Esophagus muscularis mucosa (tissue), 3 donors: ENCODE measurements at regions not wholly inside any gene's neighbourhood (a gene's known extent, or its start where the extent isn't known, plus 50 kb on each side); places are given as distances from the start of the nearest gene placed in this dataset.

Experiments used
- CTCF ChIP-seq, 3 experiments: fragments of 200-600 bp in 2 of 3; fragments of 450-650 bp in 1 of 3; sonication (generic) in 2 of 3; IDR thresholded peaks; one replicate each; pipeline ENCODE4 v1.5.1; 2017 to 2019; ENCODE audit warnings: antibody characterized with exemption in 3 of 3, mild to moderate bottlenecking in 2 of 3, moderate library complexity in 1 of 3
- POLR2A ChIP-seq: fragments of 450-650 bp; IDR thresholded peaks from one replicate; pipeline ENCODE4 v1.6.1; 2017; ENCODE audit warnings: antibody characterized with exemption, moderate library complexity, mild to moderate bottlenecking, low read depth
- POLR2AphosphoS5 ChIP-seq, 2 donors: sonication (generic); formaldehyde crosslinking; IDR thresholded peaks; one replicate each; pipeline ENCODE4 v1.6.1; 2017; ENCODE audit warnings: antibody characterized with exemption in 2 of 2

DNA sequence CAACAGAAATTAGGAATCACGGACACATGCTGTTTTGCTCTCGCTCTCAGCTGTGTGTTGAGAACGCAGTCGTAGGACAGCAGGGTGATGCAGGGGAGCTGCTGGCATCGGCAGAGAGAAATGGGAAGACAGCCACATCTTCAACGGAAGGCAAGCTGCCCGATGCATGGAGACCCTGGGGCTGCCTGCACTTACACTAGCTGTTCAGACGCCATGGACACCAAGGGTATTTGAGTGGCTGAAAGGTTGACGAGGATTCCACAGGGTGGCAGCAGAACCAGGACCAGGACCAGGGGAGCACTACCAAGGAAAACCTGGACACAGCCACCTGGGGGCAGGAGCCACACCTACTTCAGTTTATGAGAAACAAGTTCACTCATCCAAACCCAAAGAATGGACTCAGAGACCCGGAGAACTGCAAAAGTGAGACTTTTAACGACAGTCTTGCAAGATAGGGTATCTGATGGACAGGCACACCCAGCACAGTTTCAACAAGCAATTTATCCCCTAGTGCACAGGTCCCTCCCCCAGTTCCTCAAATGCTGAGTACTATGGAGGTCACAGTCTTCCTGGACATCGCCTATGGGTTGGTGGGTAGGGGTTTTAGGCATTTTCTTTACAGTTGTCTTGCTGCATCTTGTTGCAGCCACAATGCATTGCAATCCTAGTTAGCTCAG, 56.3 kb upstream of the ENTPD6 start:
- TF ChIP-seq CTCF (IDR thresholded peaks at IDR 0.05) (no peak), POLR2AphosphoS5 (IDR thresholded peaks at IDR 0.05) (no peak), POLR2A (no peak)
